H1 (cell line): ENCODE measurements at regions not wholly inside any gene's neighbourhood (a gene's known extent, or its start where the extent isn't known, plus 50 kb on each side); places are given as distances from the start of the nearest gene placed in this dataset.

Source experiments
- CHD7 ChIP-seq: fragments of 300-600 bp; sonication (generic); IDR thresholded peaks from 2 replicates; pipeline ENCODE4 v1.7.1; 2012; ENCODE audit warnings: low read length, moderate library complexity, mild to moderate bottlenecking, inconsistent platforms; ENCODE audit not compliant: insufficient replicate concordance
- SAP30 ChIP-seq: fragments of 300-600 bp; sonication (generic); IDR thresholded peaks from 2 replicates; pipeline ENCODE4 v1.7.1; 2012; ENCODE audit warnings: low read length, moderate library complexity, mild to moderate bottlenecking, inconsistent platforms; ENCODE audit not compliant: insufficient read depth, insufficient replicate concordance
- TBP ChIP-seq: IDR thresholded peaks from 2 replicates; pipeline ENCODE4 v1.6.1; 2011; ENCODE audit warnings: low read depth, low read length, improper control_type of control experiment

DNA sequence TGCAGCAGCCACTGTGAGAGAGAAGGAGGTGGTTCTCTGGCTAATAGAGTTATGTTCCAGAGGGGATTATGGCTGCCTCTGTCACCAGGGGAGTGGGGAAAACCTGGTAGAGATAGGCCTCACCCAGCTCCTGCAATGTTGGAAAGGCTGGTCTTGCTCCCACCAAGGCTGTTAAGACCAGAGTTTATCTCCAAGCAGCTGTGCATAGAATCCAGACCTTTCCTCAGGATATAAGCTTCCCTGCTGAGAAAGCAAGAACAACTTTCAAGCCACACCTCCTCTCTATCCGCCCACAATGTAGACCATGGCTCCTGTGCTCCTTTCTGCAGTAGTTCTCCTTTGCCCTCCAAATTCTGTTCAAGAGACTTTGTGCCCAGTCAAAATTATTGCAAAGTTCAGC lies 1375.4 kb downstream of the REEP3 start (continued):
- no peak for TF ChIP-seq CHD7
- TF ChIP-seq TBP: no peak
- TF ChIP-seq SAP30: no peak
